ENCODE measurements at regions not wholly inside any gene's neighbourhood (a gene's known extent, or its start where the extent isn't known, plus 50 kb on each side); places are given as distances from the start of the nearest gene placed in this dataset.

DNA sequence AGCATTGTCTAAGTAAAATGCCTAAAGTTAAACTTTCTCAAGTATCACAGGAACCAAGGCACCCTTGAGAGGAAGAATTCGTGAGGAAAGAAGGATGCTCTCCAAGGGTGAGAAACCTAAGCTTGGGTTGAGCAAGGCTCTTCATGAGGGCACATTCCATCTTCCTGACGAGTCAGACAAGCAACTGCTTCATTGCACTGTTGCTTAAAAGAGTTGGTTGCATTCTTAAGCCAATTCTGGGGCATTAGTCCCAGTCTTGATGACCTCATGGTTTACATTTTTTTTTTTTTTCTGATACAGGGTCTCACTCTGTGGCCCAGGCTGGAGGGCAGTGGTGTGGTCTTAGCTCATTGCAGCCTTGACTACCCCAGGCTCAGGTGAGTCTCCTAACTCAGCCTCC, 237.5 kb downstream of the ACTR3 start:
- TF ChIP-seq POLR2A (IDR thresholded peaks at IDR 0.05; ENCODE audit: low read depth, low read length) (no peak), TAF1 (IDR thresholded peaks at IDR 0.05; ENCODE audit: borderline replicate concordance, low read depth, low read length) (no peak), POLR2AphosphoS5 (IDR thresholded peaks at IDR 0.05; ENCODE audit: low read depth, low read length) (no peak)

Data from GM12892 (cell line).